ENCODE measurements at regions not wholly inside any gene's neighbourhood (a gene's known extent, or its start where the extent isn't known, plus 50 kb on each side); places are given as distances from the start of the nearest gene placed in this dataset.
"Not testable (repeated sequence)": the region's sequence is repeated elsewhere in the genome, so short reads cannot be mapped to it uniquely, and the experiment has no call there.

DNA sequence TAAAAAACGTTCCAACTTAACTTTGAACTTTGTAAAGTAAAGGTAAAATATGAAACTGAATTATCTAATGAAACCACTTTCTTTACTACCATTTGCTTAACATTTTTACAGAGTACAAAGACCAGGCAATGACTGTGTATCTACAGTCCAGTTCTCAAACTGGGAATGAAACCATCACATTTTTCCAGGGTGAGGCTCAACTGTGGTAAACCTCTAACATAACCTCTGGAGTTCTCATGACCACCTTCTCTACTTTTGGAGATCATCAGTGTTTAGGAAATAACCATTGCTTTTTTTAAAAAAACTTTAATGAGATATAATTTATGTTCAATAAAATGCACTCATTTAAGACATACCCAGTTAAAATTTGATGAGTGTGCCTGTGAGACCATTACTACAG is 223.5 kb downstream of the RNF152 start:
- no peak for DNase-seq

DNA sequence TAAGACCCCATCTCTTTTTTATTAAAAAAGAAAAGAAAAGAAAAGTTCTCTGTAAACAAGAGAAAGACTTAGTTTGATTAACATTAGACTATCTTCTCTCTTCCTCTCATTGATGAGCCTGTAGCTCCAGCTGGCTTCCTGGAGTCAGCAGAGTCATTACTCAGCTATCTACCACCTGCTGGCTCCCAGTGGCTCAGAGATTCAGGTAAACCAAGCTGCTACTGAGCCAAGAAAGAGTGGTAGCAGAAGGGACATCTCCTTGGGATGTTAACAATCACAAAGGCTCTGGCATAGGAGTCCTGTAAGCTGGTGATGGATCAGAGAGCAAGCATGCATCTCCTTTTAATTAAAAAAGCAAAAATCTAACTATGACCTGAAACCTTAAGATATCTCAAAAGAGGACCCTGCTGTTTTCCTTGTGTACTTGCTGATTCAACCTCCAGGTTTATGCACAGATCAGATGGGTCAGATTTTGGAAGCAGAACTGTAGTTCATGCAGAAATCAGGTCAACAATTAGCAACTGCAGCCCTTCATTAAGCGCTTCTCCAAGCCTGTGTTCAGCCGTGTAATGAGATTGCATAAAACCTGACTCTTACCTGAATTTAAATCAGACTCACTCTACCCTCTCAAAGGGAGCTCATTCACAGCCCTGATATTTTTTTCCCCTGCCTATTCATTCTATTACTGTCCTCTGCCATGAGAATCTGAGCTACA is 225.8 kb downstream of the RNF152 start:
- no peak for DNase-seq

DNA sequence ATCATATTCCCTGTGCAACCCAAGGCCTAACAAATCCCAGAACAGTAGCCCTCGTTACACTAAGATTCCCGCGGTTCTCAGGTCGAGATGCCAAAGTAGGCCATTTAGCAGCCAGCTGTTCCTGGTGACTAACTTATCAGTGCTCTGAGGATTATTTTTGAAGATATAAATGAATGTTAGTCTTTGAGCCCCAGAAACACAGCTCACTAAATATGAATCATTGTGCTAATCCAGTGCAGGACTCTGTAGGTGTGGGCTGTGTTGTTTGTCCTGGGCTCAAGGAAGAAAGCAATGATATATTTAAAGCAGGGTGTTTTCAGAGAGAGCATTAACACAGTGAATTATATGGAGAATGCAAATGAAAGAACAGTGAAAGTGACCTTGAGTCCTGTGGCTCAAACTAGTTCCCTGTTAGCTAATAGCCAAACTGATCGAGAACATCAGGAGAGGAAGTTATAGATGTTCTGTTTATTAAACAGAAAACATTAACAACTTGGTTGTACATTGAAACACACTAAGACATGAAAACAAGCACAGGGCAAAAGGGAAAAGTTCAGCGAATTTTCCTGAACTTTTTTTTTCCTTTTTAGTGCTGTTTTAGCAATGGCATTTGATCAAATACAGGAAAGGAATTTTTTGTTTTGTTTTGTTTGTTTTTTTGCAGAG is 228.3 kb downstream of the RNF152 start:
- peak in 1 of 2 donors; percentile 2 for DNase-seq

DNA sequence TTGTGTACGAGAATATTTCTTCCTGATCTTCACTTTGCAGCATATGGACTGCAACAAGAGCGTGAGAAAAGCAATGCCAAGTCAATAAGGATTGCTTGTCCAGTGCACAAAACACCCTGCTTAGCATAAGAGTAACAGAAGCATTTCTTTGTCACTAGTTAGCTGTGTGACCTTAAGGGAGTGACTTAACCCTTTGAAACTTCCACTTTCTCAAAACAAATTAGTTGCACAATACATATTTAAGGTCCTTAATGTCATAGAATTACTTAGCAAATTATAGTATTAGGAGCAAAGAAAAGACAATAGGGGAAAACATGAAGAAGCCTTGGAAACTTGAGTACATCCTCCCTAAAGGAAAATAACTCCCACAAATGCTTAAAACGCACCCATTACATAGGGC is 230.1 kb downstream of the RNF152 start:
- DNase-seq, result peak in 1 of 2 donors; percentile 29

DNA sequence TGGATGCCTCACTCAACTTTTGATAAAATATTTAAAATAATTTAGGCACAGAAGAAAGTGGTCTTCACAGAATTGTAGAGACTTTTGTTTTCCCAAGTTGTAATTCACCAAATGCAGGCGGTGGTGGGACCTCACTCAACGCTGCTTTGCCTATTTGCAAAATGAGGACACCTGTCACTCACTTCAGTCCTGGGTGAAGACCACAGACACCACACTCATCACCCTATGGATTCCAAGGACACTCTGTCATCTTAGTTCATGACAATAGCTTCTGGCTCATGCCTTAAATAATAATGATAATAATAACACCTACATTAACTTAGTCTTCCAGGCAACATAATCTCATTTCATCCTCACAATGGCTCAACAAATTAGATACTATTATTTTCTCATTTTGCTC is 234.4 kb downstream of the RNF152 start:
- no peak for DNase-seq

DNA sequence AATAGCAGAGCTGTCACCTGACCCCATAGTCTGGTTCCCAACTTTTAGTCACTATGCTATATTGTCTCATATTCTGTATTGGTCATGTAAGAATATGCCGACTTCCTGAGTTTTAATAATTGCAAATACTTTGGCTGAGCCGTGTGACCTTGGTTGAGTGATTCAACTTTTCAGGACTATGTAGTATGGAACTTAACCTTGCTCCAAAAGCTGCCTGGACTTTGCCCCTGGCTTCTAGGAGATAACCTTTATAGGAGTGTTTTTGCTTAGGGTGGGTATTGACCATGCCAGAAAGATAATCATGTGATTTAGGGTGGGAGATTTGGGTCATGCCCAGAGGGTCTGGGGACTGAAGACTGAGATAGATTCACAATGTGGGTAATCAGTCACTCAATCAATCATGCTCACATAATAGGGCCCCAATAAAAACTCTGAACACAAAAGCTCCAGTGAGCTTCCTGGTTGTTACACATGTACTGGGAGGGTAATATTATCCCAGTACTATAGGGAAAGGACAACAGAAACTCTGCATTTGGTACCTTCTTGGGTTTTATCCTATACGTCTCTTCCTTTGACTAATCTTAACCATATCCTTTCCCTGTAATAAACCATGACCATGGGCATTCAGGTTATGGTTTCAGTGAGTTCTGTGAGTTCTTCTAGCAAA is 235.6 kb downstream of the RNF152 start:
- DNase-seq, result no peak

DNA sequence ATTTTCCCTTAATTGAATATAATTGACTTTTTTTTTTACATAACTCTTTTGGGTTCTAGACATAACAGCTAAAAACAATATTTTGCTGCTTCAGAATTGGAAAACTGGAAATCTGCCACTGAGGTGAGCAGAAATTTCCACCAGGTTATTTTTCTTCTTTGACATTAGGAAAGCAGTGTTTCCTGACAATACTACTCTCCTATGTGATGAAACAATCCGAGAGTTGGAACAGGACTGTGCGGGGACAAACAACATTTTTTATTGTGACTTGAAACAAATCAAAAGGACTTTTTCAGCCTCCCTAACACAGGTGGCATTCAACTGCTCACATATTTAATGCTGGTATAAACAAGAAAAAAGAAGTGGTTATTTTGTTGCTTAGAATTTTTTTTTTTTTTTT is 237.2 kb downstream of the RNF152 start:
- DNase-seq, result no peak

DNA sequence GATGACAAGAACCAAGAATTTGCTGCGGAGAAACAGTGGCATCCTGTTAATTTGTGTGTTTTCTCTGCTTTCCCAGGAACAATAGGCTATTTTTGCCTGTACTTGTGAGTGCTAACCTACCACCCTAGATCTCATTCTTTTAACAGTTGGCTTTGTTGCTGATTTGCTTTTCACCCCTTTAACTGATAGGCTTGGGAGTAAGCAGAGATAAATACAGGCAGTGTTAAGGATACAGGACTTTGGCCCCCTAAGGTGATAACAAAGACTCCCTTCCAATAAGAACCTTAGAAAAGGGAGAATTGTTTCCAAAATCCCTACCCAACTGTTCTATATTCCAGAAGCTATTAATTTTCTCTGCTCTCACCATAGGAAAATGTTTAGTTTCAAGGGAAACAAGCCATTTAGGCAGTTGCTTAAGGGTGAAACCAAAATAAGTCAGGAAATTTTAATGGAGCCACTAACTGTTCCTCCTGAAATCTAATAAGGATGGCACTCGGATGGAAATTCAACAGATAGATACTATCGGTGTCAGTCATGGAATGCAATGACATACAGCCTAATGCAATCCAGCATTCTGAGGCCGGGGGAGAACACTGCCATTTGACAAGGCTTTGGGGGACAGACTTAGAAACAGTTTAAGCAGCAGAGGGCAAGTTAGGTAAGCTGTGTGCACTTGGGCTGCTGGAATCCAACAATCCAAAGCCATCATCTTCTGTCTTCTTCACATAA is 238.8 kb downstream of the RNF152 start:
- no peak for DNase-seq

DNA sequence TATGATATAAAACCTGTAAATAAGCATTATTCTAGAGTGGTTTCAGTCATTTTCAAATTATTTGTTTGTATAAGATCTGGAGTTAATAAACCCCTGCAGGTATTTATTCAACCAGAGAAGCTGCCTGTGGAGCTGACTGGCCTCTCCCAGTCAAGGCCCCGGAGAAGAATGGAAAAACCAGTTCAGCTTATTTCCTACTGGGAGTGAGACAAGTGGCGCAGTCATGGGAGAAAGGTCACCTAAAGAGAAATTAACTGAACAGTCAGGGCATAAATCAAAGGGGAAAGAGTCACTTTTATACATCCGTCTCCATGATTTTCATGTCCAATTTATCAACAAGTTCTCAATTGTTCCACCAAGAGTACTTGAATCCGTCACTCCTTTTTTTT is 240.9 kb downstream of the RNF152 start:
- no peak for DNase-seq

DNA sequence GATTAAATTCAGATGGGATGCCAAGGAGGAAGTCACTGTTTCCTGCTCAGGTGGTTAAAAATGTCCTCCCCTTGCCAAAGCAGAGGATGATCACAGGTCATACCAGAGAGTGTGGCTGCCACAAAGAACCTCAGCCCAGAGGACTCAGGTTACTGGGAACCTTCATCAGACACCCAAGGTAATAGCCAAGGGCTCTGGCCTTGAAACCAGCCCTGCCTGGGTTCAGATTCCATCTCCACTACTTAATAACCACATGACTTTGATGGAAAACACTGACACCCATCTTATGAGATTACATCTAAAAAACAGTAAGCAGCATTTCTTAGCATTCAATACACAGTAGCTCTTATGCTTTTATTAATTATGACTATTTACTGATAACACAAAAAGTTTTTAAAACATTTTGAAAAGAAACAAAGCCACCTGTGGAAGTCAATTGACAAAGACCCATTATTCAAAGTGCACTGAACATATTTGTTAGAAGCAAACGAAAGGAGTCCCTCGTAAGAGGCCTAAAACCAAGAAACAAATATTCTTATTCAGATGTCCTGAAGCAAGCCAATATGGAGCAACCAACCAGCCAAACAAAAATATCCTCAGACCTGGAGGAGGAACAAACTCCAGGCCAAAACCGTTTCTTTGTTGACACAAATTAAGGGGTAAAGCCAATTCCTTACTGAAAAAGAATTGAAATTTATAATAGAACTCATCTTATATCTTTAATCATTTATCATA is 241.5 kb downstream of the RNF152 start:
- no peak for DNase-seq

DNA sequence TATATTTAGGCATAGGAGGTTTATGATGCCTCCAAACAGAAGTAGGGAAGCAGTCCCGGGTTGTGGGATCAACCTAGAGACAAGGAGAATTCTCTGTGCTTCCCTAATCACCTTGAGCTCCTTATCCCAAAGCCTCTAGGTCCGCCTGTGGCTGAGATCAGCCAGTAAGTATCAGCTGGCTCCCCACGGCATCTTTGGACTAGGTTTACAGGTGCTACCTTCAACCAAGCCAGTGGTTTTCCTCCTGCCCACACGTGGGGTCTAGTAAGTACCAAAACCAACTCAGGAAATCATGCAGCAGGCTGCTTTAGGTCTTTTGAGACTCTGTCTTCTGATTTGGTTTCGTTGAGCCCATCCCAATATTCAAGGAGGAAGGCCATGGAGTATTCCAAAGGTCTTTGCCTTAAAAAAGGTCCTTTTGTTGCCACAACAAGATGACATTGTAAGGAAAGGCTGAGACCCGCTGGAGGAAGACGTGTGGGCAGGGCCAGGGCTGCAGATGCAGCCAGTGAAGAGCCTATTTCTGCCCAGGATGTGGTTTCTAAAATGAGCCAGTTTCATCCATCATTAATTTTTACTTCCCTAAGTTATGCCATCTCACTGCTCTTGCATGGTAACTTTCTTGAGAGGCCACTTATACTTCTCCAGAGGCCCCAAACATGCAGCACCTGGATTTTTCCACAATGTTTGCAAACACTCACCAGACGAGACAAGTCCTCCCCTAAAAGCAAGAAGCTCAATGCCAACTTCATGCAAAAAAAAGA is 248.7 kb downstream of the RNF152 start:
- no peak for DNase-seq

DNA sequence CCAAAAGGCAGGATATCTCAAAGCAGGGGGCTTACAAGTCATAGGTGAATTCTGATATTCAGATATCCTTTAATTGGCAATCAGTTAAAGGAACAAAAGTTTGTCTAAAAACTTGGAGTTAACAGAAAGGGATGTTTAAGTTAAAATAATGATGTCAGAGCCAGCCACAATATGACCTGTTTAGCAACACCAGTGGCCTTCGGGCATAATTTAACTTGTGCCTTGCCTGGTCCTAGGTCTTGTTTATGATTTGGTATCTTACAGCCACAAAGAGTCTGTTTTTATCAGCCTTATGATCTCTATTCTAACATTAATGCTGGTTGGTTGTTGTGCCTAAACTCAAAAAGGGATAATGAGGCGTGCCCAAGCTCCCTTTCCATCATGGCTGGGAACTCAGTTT is 252.9 kb downstream of the RNF152 start:
- DNase-seq, result no peak

DNA sequence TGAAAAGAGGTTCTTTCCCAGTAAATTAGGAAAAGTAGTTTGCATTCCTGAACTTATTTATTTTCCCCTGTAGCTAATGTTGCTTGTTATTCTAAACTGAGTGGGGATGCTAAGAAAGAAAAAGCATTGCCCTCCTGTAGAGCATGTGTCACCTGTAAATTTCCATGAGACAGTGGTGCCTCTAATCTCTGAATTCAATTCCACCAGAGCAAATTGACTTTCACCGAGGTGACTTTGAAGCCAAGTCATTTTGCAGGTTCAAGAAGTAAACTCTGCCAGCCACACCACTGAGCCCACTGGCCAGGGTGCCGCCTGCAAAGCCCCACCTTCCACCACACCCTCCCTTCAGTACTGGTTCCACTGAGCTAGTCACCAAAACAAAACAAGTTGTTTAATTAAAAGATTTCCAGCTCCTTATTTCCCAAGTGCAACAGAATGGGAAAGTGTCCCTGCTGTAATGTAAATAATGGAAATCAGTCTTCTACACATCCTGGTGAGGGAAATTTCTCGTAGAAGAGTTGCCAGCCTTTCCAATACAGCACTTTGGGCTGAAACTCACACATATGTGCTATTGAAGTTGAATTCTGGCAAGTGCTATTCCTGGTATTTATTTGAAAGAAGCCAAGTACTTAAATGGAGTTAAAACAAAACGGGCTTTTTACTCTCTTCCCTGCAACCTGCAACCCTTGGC is 254.8 kb downstream of the RNF152 start:
- no peak for DNase-seq

DNA sequence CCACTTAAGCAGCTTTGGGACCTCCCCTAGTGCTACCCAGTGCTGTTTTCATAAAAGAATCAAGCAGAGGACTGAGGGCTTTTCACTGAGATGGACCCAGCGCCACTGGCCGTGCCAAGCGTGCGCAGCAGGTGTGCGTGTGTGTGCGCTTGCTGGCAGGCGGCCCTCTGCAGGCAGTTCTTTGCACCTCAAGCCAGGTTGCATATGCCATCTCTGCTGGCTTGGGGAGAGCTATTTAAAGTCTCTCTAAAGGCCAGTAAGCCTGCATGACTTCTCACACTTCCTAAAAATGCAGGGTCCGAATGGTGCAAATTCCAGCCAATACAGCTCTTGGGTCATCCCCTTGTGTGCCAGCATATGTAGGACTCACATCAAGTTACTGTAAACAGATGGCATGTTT is 255.5 kb downstream of the RNF152 start:
- no peak for DNase-seq

DNA sequence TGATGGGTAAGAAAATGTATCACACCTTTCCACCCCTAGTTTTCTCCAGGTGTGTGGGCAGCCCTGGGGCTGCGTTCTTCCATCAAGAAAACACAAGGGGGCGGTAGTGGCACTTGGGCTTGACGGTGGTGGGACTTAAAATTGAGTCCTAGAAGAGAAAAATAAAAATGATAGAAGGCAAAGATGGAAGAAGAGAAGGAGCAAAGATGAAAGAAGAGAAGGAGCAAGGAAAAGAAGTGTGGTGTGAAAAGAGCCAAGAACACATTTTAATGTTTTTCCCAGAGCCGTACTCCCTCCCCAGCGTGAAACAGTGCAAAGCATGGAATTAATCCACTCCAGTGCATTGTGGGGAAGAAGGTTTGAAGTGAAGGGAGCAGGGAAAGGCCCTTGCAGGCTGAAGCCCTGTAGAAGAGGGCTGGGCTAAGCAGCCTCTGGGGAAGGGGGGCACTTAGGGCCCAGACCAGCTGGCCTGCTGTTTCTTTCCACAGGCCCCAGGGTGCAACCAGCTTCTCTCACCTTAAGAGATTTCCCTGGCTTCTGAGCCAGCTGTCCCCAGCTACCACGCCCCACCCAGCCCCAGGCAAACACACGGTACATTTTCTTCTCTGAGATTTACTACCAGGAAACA is 256.8 kb downstream of the RNF152 start:
- DNase-seq, result peak; percentile 17 to 71

DNA sequence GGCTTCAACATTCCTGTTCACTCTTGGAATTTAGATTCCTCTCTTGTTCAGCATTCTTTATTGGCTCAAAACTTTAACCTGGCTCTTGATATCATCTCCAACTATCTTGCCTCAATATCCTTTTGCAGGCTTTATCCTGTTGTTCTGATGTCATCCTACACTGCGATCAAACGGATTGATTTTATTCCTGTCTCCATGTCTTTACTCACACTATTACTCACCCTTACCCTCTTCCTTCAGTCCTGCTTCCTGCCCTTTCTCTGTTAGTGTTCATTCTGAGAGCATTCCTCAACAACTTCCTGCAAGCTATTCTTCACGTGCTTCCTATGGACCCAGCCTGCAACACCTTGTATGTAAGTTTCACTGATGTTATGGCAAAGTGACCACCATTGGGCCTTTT is 264.7 kb downstream of the RNF152 start:
- DNase-seq, result no peak

DNA sequence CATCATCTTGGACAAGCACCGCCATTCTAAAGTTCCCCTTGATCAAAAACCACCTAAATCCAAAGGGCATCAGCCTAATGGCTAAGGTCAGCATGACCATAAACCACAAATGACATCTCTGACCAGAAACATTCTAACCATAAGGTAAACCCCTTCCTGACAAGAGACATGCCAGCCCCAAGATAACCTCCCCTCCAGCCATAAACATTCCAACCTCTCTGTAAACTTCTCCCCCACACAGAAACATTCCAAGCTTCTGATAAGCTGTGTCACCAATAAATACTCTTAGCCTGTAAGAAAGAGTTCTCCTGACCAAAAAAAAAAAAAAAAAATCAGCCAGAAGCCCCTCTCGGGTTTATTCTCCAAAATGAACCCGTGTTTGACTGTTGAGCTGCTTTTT is 268.2 kb downstream of the RNF152 start:
- DNase-seq, result not testable (repeated sequence)

DNA sequence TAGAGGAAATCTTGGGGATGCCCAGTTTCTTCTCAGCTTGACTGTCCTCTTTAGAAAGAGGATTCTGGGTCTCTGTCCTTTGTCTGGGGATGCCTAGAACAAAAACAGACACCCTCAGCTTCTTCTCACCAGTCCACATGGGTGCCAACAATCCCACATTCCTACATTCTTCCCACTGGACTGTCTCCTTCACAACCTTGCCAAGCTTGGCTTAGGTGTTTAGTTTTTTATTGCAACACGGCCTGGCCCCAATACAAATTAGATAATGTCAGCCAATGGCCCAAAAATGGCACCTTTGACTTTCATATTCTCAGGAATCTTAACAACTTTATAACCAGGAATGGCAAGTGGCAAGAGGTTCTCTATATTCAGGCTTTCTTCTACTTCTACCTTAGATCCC is 273.0 kb downstream of the RNF152 start:
- no peak for DNase-seq

DNA sequence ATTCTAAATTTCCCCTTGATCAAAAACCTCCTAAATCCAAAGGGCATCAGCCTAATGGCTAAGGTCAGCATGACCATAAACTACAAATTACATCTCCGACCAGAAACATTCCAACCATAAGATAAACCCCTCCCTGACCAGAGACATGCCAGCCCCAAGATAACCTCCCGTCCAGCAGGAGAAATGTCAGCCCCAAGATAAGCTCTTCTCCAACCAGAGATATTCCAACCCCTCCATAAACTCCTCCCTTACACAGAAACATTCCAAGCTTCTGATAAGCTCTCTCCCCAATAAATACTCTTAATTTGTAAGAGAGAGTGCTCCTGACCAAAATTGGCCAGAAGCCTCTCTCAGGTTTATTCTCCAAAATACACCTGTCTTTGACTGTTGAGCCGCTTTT is 274.0 kb downstream of the RNF152 start:
- no peak for DNase-seq

DNA sequence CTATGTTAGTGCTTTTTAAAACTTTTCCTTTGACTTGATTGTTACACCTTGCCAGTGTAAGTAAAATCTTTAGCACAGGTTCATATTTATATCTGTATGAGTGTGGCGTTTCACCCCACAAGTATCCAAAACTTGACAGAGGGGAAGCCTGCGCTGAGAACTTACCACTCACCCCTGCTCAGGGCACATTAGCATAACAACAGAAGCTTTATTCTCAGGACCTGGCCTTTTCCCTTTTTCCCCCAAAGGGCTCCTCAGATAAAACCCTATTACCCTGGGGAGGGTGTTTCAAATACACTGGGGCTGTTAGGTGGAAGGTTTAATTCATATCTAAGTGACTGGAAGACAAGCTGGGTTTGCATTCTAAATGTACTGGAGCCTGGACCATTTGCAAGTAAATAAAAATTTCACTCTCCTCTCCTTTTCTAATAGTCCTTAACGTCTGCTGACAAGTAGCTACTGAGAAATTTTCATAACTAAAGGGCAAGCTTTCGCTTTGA is 276.6 kb downstream of the RNF152 start:
- no peak for DNase-seq

DNA sequence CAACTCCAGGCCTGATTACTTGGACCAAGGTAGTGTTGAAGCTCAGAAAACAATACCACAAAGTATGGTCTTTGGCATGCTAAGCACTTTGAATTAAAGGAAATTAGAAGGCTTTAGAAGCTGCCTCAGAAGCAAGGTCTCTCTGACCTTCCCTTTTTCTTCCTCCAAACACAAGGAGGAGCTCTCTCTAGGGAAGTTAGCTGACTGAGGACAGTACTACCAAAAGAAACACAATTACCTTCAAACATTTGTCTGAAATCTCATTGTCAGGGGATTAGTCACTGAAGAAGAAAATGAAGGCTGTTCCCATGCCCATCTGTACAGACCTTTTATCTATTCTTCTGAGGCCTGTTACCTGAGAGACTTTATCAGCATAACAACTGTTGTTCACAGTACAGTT is 279.3 kb downstream of the CDH20 start:
- peak in 1 of 2 donors; percentile 32 for DNase-seq

All from inflammatory macrophage treated with lipopolysaccharide for 1 hour (primary cell).